T-helper 2 cell treated with Interferon-gamma antibody and Interleukin-4, amounts not matched to agents 5 μg/mL and 100 μg/mL, for 36 hours (primary cell): ENCODE measurements at regions not wholly inside any gene's neighbourhood (a gene's known extent, or its start where the extent isn't known, plus 50 kb on each side); places are given as distances from the start of the nearest gene placed in this dataset.

Experiments
- DNase-seq: peaks from one replicate; pipeline ENCODE4 v3.0.0; 2021; ENCODE audit warnings: low spot score
- H3K27ac Mint-ChIP-seq: one replicate; pipeline ENCODE4 v1.8.0; 2021; ENCODE audit warnings: mild to moderate bottlenecking, mixed read lengths
- H3K27me3 Mint-ChIP-seq: one replicate; pipeline ENCODE4 v1.8.0; 2021; ENCODE audit warnings: low read depth, mixed read lengths
- H3K36me3 Mint-ChIP-seq: one replicate; pipeline ENCODE4 v1.8.0; 2021; ENCODE audit warnings: low read depth, mixed read lengths
- H3K4me1 Mint-ChIP-seq: one replicate; pipeline ENCODE4 v1.8.0; 2021; ENCODE audit warnings: low read depth, mixed read lengths
- H3K4me3 Mint-ChIP-seq: one replicate; pipeline ENCODE4 v1.8.0; 2022; ENCODE audit warnings: mild to moderate bottlenecking, moderate library complexity, mixed read lengths
- H3K9me3 Mint-ChIP-seq: one replicate; pipeline ENCODE4 v1.8.0; 2021; ENCODE audit warnings: mixed read lengths

DNA sequence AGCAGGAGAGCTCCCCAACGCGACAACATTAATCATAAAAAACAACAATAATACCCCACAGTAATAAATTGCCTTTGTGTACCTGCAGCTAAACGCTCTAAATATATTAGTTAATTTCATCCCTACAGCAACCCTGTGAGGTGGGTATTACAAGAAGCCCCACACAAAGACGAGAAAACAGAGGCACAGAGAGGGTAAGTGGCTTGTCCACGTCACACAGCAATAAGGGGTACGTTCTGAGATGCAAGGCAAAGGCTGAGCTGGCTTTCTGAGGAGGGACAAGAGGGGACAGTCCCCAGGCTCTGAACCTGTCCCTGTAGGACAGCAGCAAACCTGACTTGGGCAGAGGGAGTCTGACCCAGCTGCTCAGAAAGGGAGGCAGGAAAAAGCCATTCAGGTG is 78.2 kb downstream of the NCOR2 start:
- H3K4me1 Mint-ChIP-seq = peaks cover 11% of the 10 kb centered on the region
- no peak overlapping the region for H3K4me3 Mint-ChIP-seq
- no peaks in the 10 kb centered on the region for H3K27me3 Mint-ChIP-seq
- DNase-seq = no peak
- H3K36me3 Mint-ChIP-seq = peaks cover 4% of the 10 kb centered on the region
- no peak overlapping the region for H3K27ac Mint-ChIP-seq
- no peaks in the 10 kb centered on the region for H3K9me3 Mint-ChIP-seq

DNA sequence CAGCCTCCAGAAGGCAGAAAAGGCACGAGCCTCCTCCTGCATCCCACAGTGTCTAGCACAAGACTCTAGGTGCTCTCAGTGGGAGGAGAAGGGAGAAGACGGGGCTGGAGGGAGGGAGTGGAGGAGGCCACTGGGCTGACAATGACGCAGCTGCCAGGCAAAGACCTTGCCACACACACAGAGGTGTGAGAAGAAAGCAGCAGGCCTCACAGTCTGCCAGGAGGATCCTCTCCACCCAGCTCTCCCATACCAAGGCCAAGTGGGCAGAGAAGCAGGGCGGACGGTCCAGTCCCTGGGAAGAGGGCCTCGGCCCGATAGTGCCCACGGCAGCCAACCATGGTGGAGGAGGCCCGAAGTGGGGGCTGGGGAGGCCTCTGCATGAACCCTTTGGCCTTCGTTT is 78.9 kb downstream of the NCOR2 start:
- no peak overlapping the region for H3K27ac Mint-ChIP-seq
- no peaks in the 10 kb centered on the region for H3K9me3 Mint-ChIP-seq
- H3K36me3 Mint-ChIP-seq = peaks cover 3% of the 10 kb centered on the region
- no peaks in the 10 kb centered on the region for H3K27me3 Mint-ChIP-seq
- H3K4me1 Mint-ChIP-seq = peaks cover 5% of the 10 kb centered on the region
- no peak for DNase-seq
- no peak overlapping the region for H3K4me3 Mint-ChIP-seq

DNA sequence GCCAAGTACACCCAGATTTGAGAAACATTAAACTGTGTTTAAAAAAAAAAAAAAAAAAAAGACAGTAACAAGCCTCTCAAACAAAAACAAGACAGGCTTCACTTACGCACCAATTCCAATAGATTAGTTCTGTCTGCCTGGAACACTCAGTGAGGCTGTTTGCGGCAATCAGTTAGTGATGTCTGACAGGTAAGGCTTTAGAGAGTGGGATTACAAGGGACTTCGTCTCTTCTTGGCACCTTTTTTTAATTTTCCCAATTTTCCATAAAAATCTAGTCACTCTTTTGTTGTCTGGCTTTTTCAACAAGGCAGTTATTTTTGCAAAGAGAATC is 79.6 kb downstream of the NCOR2 start:
- no peaks in the 10 kb centered on the region for H3K9me3 Mint-ChIP-seq

DNA sequence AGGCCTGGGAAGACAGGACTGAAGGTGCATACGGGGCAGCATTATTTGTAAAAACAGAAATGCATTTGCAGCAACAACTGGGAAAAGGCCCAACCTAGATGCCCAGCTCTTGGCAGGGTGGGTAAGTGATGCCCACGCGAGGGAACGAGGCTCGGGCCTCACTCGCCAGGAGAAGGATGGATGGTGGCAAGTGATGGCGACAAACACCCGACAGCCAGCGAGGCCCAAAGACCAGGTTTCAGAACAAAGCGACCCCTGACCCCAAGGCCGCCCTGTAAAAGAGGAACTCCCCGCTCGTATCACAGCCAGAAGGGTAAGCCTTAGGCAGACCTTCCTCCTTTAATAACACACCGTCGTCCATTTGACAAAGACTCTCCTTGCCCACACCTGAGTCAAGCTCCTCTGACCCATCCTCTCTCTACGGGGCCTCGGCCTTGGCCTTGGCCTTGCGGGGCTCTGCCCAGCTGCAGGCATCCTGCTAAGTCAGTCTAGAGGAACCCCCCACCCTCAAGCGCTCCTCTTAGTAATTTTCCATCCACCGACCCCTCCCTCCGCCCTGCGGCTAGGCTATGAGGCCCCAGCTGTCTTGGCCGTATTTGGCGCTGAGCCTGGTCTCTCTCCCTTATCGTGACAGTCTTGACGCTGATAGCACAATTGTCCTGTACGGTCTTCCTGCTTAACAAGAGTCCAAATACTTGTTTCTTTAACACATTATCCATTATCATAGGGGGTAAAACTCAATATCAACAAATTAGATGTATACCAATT is 80.2 kb downstream of the NCOR2 start:
- Mint-ChIP-seq H3K9me3 (no peaks in the 10 kb centered on the region), H3K4me1 (peaks cover 4% of the 10 kb centered on the region), H3K27me3 (no peaks in the 10 kb centered on the region), H3K27ac (no peak overlapping the region), H3K4me3 (no peak overlapping the region), H3K36me3 (peaks cover 2% of the 10 kb centered on the region)
- DNase-seq = no peak

More for the DNA sequence above, 79.6 kb downstream of the NCOR2 start:
- Mint-ChIP-seq H3K27ac (no peak overlapping the region), H3K36me3 (peaks cover 2% of the 10 kb centered on the region), H3K4me3 (no peak overlapping the region), H3K27me3 (no peaks in the 10 kb centered on the region), H3K4me1 (peaks cover 4% of the 10 kb centered on the region)
- DNase-seq = no peak

DNA sequence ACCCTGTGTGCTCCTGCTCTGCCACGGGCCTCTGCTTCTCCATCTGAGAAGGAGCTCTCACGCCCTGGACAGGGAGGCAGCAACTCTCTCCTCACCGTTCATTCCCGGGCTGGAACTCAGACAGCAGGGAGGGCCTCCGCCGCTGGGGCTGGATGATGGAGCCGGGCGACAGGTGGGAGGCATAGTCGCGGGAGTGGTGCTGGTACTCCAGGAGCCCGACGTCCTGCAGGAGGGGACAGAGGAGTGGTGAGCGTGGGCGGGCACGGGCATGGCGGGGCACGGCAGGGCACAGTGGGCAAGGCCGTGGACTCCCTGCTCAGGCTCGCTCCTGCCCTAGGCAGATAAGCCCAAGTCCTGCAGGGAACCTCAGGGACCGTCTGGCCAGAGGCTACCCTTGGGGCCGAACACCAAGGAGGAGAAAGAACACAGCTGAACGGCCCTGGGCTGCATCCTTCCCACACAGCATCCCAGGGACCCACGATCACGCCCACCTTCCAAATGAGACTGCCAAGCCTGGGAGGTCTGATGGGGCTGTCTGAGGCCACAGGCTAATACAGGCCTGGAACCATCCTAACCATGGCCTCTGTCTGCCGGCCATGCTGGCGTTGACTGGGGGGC is 81.0 kb downstream of the NCOR2 start:
- DNase-seq = no peak
- Mint-ChIP-seq H3K36me3 (peaks cover 6% of the 10 kb centered on the region), H3K27me3 (no peaks in the 10 kb centered on the region), H3K4me1 (peaks cover 4% of the 10 kb centered on the region), H3K9me3 (no peaks in the 10 kb centered on the region), H3K4me3 (no peak overlapping the region), H3K27ac (no peak overlapping the region)

DNA sequence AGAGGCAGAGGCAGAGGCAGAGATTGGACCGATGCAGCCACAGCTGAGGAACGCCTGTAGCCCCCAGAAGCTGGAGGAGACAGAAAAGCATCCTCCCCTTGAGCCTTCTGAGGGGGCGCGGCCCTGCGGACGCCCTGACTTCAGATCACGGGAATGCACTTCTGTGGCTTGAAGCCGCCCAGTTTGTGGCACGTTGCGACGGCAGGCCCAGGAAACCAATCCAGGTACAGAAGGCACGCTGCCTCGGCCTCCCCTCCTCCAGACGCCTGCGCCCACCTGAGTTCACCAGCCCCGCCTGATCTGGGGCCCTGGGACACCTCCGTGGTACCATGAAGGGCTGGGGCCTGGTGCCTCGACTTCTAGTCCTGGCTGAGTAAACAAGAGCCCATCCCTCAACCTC is 82.0 kb downstream of the NCOR2 start:
- no peak overlapping the region for H3K4me3 Mint-ChIP-seq
- H3K9me3 Mint-ChIP-seq = no peaks in the 10 kb centered on the region
- peaks cover 9% of the 10 kb centered on the region for H3K4me1 Mint-ChIP-seq
- no peak overlapping the region for H3K27ac Mint-ChIP-seq
- DNase-seq = no peak
- peaks cover 7% of the 10 kb centered on the region for H3K36me3 Mint-ChIP-seq
- H3K27me3 Mint-ChIP-seq = no peaks in the 10 kb centered on the region

DNA sequence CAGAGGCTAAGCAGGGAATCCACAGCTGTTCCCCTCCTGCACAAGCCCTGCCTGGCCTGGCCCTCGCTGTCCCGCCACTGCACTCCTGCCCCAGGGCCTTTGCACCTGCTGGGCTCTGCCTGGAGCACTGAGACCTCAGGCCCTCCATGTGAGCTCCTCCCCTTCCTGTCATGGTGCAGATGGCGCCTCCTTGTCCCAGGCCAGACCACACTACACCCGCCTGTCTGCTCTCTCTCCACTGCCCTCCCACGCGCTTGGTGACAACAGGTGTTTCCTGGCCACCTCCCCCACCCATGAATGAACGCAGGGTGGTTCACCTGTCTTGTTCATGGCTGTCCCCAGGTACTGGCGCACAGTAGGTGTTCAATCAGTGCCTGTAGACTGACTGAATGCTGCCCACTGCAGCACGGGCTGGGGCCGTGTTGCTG is 82.9 kb downstream of the NCOR2 start:
- H3K36me3 Mint-ChIP-seq = peaks cover 7% of the 10 kb centered on the region
- no peak overlapping the region for H3K27ac Mint-ChIP-seq
- H3K9me3 Mint-ChIP-seq = no peaks in the 10 kb centered on the region
- H3K4me1 Mint-ChIP-seq = peaks cover 11% of the 10 kb centered on the region
- no peak overlapping the region for H3K4me3 Mint-ChIP-seq
- H3K27me3 Mint-ChIP-seq = no peaks in the 10 kb centered on the region
- DNase-seq = no peak

DNA sequence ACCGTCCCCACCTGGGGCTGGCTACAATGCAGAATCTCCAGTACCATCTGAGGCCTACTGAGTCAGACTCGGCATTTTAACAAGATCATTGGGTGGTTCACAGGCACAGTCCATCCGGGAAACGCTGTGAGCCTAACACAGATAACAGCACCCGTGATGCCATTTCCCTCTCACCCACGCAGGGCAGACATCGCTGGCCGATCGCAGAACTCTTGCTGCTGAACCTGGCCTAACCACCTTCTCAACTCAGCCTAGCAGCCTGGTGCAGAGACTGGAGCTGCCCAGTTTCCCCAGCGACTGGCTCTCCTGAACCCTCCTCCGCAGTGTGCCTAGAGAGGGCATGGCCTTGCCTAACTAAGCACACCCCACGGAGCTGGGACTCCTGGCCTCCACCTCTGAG is 83.3 kb downstream of the NCOR2 start:
- H3K4me3 Mint-ChIP-seq = no peak overlapping the region
- peaks cover 14% of the 10 kb centered on the region for H3K4me1 Mint-ChIP-seq
- no peak overlapping the region for H3K27ac Mint-ChIP-seq
- H3K36me3 Mint-ChIP-seq = peaks cover 10% of the 10 kb centered on the region
- DNase-seq = no peak
- H3K9me3 Mint-ChIP-seq = no peaks in the 10 kb centered on the region
- no peaks in the 10 kb centered on the region for H3K27me3 Mint-ChIP-seq

DNA sequence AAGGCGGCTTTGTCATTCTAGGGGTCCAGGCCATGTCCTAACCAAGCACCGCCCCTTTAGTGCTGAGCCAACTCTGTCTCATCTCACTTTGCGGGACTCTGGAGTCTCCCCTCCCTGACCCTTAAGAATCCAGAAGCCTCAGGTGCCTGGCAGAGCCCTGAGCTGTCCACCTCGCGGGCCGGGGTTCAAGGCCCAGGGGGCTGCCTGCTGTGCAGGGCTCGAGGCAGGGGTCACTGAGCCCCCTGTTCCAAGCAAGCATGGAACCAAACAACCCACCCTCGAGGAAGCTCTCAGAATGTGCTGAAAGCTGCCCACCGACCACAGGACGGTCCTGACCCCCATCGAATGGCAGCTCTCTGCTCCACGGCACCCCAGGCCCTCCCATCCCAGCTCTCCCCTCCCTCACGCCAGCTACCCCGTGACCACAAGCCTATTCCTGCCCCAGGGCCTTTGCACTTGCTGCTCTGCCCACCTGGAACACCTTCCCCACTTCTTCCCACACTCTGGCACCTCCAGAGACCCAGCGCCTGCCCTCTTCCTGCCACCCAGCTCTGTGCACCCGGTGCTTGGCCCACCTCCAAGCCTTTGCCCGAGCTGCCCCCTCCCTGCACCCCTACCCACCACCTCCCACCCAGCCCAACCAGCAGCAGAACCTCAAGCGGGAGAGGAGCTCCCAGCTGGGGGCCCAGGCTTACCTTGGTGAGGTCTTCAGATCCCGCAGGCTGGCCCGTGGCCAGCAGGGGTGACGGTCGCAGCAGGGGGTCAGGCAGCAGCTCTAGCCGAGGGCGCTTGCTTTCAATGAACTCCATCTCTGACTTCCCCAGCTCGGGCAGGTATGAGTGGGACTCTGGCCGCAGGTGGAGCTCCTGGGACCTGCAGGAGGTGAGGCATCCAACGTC is 84.3 kb downstream of the NCOR2 start:
- Mint-ChIP-seq H3K4me3 (no peak overlapping the region), H3K4me1 (peaks cover 19% of the 10 kb centered on the region), H3K27me3 (no peaks in the 10 kb centered on the region), H3K27ac (no peak overlapping the region), H3K36me3 (peaks cover 14% of the 10 kb centered on the region), H3K9me3 (no peaks in the 10 kb centered on the region)
- DNase-seq = no peak

DNA sequence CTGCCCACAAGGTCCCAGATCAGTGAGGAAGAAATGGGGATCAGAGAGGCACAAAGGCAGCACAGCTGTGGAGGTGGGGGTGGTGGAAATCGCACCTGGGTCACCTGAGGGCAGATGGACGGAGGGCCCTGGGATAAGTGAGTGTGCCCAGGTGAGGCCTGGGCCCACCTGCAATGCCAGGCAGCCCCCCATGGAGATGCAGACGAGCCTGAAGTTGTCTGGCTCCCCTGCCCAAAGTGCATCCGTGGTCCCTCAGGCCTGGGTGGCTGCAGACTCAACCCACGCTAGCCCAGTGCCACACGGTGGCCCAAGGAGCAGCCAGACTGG is 84.9 kb downstream of the NCOR2 start:
- peaks cover 17% of the 10 kb centered on the region for H3K36me3 Mint-ChIP-seq
- H3K27me3 Mint-ChIP-seq = no peaks in the 10 kb centered on the region
- no peak for DNase-seq
- H3K4me1 Mint-ChIP-seq = peaks cover 19% of the 10 kb centered on the region
- no peaks in the 10 kb centered on the region for H3K9me3 Mint-ChIP-seq
- no peak overlapping the region for H3K4me3 Mint-ChIP-seq
- no peak overlapping the region for H3K27ac Mint-ChIP-seq

DNA sequence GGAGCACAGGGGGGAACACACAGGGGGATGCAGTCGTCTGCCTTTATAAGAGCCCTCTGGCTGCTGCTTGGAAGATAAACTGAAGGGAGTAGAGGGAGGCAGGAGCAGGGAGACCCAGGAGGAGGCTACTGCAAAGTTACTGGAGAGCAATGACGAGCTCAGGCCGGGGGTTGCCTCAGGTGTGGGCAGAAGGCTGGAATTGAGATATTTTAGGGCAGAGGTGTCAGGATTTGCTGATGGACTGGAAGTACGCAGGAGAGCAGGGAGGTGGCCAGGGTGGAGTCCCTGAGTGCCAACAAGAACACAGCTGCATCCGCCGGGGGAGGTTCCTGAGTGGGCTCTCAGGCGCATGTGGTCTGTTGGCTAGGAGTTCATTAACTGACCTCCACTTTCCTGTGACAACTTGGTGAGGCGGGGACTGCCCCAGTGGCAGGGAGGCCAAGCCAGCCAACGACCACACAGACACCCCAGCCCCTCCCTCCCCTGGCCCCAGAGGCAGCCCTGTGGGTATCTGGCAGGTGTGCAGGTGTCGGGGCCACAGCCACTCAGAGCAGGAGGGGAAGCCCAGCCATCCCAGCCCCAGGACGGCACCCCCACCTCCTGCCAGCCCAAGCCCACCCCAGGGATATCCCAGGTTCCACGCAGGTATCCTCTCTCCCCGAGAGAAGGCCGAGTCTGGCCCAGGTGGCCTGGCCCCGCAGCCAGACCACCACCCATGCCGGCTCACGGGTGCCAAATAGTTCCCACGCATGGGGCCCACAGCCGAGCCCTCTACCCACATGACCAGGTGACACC is 85.4 kb downstream of the NCOR2 start:
- Mint-ChIP-seq H3K9me3 (no peaks in the 10 kb centered on the region), H3K4me1 (peaks cover 19% of the 10 kb centered on the region), H3K27ac (no peak overlapping the region), H3K4me3 (no peak overlapping the region), H3K36me3 (peaks cover 23% of the 10 kb centered on the region), H3K27me3 (no peaks in the 10 kb centered on the region)
- no peak for DNase-seq

DNA sequence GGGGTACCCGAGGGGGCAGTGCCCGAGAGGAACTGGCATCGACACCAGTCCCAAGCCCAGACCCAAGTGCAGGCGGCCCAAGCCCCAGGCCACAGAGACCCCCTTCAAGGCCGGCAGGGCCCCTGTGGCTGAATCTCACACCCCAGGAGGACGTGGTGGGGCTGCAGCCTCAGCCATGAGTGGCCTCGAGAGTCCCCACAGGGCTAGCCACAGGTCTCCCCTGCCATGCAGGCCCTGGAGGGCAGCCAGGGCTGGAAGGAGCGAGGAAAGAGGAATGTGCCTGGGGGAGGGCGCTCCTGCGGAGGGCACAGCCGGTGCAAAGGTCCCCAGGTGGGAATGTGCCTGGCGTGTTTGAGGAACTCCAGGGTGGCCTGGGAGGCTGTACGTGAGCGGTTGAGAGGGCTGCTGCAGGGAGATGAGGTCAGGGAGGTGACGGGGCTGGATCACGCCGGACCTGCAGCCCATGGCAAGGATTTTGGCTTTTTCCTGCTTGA is 86.1 kb downstream of the NCOR2 start:
- H3K9me3 Mint-ChIP-seq = no peaks in the 10 kb centered on the region
- no peaks in the 10 kb centered on the region for H3K27me3 Mint-ChIP-seq
- peaks cover 29% of the 10 kb centered on the region for H3K36me3 Mint-ChIP-seq
- no peak for DNase-seq
- no peak overlapping the region for H3K27ac Mint-ChIP-seq
- peaks cover 19% of the 10 kb centered on the region for H3K4me1 Mint-ChIP-seq
- no peak overlapping the region for H3K4me3 Mint-ChIP-seq

DNA sequence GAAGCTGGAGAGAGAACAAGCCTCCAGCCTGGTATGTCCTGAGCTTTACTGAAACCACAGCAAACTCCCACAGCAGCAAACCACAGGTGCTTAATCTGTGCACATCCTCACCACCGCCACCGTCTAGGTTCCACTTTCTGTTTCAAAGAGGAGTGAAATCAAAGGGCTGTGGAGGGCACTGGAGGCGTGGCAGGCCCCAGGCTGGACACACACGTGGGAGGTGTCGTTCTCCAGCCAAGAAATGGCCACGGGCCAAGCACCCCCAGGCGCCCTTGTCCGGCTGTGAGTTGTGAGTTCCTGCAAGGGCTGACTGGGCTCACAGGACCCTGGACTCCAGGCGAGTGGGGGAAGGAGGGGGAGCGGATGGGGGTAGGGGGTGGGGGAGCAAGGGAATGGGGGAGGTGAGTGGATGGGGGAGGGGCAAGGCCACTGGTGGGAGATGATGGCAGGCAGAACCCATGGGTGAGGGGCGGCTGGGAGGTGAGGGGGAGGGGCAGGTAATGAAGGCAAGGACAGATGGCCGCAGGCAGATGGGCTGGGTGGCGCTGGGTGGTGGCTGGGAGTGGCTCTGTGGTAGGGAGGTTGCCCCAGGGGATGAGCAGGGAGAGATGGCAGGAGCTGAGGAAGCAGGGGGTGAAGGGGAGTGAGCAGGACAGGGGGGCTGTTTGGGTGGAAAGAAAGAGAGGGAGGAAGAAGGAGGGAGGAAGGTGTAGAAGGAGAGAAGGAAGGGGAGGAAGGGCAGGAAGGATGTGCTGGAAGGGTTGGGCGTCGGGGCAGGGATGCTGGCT is 86.7 kb downstream of the NCOR2 start:
- no peaks in the 10 kb centered on the region for H3K9me3 Mint-ChIP-seq
- peak; percentile 63 for DNase-seq
- H3K27ac Mint-ChIP-seq = peak overlapping the region; percentile 55
- H3K4me3 Mint-ChIP-seq = no peak overlapping the region
- no peaks in the 10 kb centered on the region for H3K27me3 Mint-ChIP-seq
- peaks cover 19% of the 10 kb centered on the region for H3K4me1 Mint-ChIP-seq
- peaks cover 32% of the 10 kb centered on the region for H3K36me3 Mint-ChIP-seq
